HFFc6 (cell line): ENCODE measurements at regions not wholly inside any gene's neighbourhood (a gene's known extent, or its start where the extent isn't known, plus 50 kb on each side); places are given as distances from the start of the nearest gene placed in this dataset.

Experiments used
- DNase-seq: peaks from one replicate; pipeline ENCODE4 v3.0.0-alpha.2; 2018
- H3K27ac Mint-ChIP-seq: 2 replicates; pipeline ENCODE4 v1.8.0; 2020; ENCODE audit warnings: mild to moderate bottlenecking, mixed read lengths
- H3K27me3 Mint-ChIP-seq: 2 replicates; pipeline ENCODE4 v1.8.0; 2021; ENCODE audit warnings: mild to moderate bottlenecking, moderate library complexity, mixed read lengths; ENCODE audit not compliant: insufficient read depth
- H3K36me3 Mint-ChIP-seq: 2 replicates; pipeline ENCODE4 v1.8.0; 2021; ENCODE audit warnings: low read depth, mixed read lengths
- H3K4me1 Mint-ChIP-seq: 2 replicates; pipeline ENCODE4 v1.8.0; 2020; ENCODE audit warnings: low read depth, mixed read lengths
- H3K4me3 Mint-ChIP-seq: 2 replicates; pipeline ENCODE4 v1.8.0; 2020; ENCODE audit warnings: mild to moderate bottlenecking, moderate library complexity, mixed read lengths
- H3K9me3 Mint-ChIP-seq: 2 replicates; pipeline ENCODE4 v1.8.0; 2020; ENCODE audit warnings: mild to moderate bottlenecking, mixed read lengths
- TF ChIP-seq, protein P1 (sequence below): fragments of 200-600 bp; sonication (generic); IDR thresholded peaks from 2 replicates; pipeline ENCODE4 v1.5.0; 2021; ENCODE audit warnings: antibody characterized with exemption, mild to moderate bottlenecking

DNA sequence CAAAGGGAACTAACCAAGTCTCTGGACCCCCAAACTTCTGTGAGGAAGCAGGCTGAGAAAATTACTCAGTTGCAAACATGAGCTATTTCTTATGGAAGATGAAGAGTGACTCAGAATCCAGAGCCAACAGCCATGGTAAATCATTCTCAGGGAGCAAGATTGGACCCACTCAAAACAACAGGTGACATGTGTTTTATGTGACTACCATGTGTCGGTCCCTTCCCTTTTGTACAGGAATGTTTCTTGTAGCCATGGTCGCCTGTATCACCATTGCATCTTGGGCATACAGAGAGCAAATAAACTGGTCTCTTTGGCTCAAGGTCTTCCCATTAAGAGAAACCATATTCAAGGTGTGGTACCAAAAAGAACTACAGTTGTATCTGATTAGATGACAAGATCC, 75.4 kb upstream of the COCH start:
- H3K9me3 Mint-ChIP-seq, result no peaks in the 10 kb centered on the region
- TF ChIP-seq, protein P1, sequence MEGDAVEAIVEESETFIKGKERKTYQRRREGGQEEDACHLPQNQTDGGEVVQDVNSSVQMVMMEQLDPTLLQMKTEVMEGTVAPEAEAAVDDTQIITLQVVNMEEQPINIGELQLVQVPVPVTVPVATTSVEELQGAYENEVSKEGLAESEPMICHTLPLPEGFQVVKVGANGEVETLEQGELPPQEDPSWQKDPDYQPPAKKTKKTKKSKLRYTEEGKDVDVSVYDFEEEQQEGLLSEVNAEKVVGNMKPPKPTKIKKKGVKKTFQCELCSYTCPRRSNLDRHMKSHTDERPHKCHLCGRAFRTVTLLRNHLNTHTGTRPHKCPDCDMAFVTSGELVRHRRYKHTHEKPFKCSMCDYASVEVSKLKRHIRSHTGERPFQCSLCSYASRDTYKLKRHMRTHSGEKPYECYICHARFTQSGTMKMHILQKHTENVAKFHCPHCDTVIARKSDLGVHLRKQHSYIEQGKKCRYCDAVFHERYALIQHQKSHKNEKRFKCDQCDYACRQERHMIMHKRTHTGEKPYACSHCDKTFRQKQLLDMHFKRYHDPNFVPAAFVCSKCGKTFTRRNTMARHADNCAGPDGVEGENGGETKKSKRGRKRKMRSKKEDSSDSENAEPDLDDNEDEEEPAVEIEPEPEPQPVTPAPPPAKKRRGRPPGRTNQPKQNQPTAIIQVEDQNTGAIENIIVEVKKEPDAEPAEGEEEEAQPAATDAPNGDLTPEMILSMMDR, result no peak
- H3K27ac Mint-ChIP-seq, result no peak overlapping the region
- H3K4me3 Mint-ChIP-seq, result no peak overlapping the region
- no peak for DNase-seq
- no peaks in the 10 kb centered on the region for H3K36me3 Mint-ChIP-seq
- H3K4me1 Mint-ChIP-seq, result no peaks in the 10 kb centered on the region
- H3K27me3 Mint-ChIP-seq, result peaks cover 4% of the 10 kb centered on the region; the same call in 1 of the 2 replicates

DNA sequence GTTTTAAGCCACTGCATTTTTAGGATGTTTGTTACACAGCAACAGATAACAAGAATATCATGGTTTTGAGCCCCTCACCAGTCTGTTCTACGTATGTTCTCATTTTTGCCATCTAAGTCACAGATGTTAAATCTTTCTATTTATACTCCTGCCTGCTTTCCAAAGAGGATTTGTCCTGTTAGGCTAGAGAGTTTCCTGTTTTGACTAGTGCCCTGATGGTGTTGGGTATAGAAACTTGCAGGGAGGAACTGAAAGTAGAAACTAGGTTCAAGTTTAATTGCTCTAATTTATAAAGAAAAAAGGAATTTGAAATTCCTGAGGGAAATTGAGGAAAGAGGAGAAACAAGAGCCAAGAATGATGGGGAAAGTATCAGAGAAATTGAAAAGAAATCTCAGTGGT, 74.4 kb upstream of the COCH start:
- Mint-ChIP-seq H3K4me1 (no peaks in the 10 kb centered on the region), H3K9me3 (no peaks in the 10 kb centered on the region), H3K27me3 (peaks cover 4% of the 10 kb centered on the region; the same call in 1 of the 2 replicates), H3K36me3 (no peaks in the 10 kb centered on the region), H3K27ac (no peak overlapping the region), H3K4me3 (no peak overlapping the region)
- DNase-seq, result no peak
- TF ChIP-seq, protein P1, result no peak

DNA sequence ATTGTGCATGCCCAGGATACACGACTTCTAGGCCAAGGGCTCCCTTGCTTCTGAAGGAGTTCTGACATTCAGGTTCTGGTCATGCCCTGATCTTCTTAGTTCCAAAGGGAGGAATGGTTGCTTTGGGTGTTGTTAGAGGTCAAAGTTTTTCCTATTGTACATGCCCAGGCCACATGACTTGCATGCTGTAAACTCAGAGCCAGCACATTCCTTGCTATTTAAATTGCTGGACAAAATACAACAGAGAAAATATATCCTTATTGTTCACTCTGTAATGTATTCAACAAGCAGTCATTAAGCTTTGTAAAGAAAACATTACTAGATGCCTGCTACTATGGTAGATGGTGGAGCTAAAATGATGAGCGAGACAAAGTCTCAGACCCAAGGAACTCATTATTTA, 71.2 kb upstream of the COCH start:
- DNase-seq, result no peak
- Mint-ChIP-seq H3K4me3 (no peak overlapping the region), H3K4me1 (no peaks in the 10 kb centered on the region), H3K36me3 (no peaks in the 10 kb centered on the region), H3K27ac (no peak overlapping the region), H3K27me3 (peaks cover 8% of the 10 kb centered on the region; the same call in 1 of the 2 replicates), H3K9me3 (no peaks in the 10 kb centered on the region)
- TF ChIP-seq, protein P1, result no peak

DNA sequence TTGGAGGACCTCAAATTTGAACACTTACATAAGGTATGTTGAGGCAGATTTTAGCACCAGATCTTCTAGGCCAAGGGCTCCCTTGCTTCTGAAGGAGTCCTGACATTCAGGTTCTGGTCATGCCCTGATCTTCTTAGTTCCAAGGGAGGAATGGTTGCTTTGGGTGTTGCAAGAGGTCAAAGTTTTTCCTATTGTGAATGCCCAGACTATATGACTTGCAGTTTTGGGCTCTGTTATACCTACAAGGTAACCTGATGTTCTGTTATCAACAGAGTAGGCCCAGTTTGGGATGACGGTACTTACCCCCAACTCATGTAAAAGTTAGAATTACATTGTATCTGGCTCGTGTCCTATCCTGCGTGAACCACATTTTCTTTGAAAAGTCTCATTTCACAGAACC, 69.1 kb upstream of the COCH start:
- no peaks in the 10 kb centered on the region for H3K9me3 Mint-ChIP-seq
- no peak overlapping the region for H3K4me3 Mint-ChIP-seq
- H3K27me3 Mint-ChIP-seq, result peaks cover 3% of the 10 kb centered on the region; the same call in 1 of the 2 replicates
- no peak overlapping the region for H3K27ac Mint-ChIP-seq
- no peak for DNase-seq
- TF ChIP-seq, protein P1, result no peak
- no peaks in the 10 kb centered on the region for H3K36me3 Mint-ChIP-seq
- no peaks in the 10 kb centered on the region for H3K4me1 Mint-ChIP-seq

DNA sequence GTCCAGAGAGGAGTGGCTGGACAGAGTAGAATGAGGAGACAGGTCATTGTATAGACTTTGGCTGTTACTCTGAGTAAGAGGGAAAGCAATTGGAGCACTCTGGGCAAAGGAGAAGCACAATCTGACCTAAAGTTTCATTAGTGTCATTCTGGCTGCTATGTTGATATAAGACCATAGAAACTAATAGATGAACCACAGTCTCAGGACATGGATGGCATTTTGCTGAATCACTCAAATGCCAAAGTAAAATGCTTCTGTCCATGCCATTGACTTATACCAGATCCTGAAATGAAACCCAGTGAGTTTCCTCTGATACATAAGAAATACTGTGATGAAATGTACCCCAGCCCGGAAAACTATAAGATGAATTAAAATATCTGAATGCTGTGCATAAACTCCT, 65.8 kb upstream of the COCH start:
- Mint-ChIP-seq H3K27me3 (peaks cover 3% of the 10 kb centered on the region), H3K9me3 (no peaks in the 10 kb centered on the region), H3K4me1 (no peaks in the 10 kb centered on the region), H3K27ac (no peak overlapping the region), H3K4me3 (no peak overlapping the region), H3K36me3 (no peaks in the 10 kb centered on the region)
- DNase-seq, result peak; percentile 3
- TF ChIP-seq, protein P1, result no peak

DNA sequence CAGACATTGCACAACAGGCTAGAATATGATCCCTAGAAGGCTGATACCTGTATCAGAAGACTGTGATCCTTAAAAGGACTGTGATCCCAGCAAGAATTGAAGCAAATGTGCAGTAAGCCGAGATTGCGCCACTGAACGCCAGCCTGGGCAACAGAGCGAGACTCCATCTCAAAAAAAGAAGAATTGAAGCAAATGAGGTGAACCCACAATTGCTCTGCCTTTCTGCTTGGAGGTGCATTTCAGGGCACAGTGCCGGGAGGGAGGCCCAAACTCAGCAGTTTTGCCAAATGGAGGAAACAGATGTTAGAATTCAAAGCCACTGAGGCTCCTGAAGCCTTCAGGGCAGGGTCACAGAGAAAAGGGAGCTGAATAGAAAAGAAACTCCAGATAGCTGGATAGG, 61.1 kb upstream of the COCH start:
- H3K4me1 Mint-ChIP-seq, result no peaks in the 10 kb centered on the region
- H3K4me3 Mint-ChIP-seq, result no peak overlapping the region
- DNase-seq, result no peak
- no peaks in the 10 kb centered on the region for H3K36me3 Mint-ChIP-seq
- H3K27ac Mint-ChIP-seq, result no peak overlapping the region
- TF ChIP-seq, protein P1, result no peak
- H3K9me3 Mint-ChIP-seq, result no peaks in the 10 kb centered on the region
- peaks cover 4% of the 10 kb centered on the region for H3K27me3 Mint-ChIP-seq
